IMR-90 (cell line): ENCODE measurements at regions not wholly inside any gene's neighbourhood (a gene's known extent, or its start where the extent isn't known, plus 50 kb on each side); places are given as distances from the start of the nearest gene placed in this dataset.

ENCODE experiments used
- ATAC-seq: fragments of 200-7000 bp; cut with Tn5 transposase; 2 replicates; pipeline ENCODE4 v1.9.1; 2020; ENCODE audit warnings: low read depth, mild to moderate bottlenecking, moderate library complexity
- BruUV-seq: library from RNA; stranded (reverse); fragments of 400-500 nt; replicated peaks from 2 replicates; lab custom pipeline; 2021; lab: Mats Ljungman, UMichigan
- CTCF ChIA-PET: fragments of 300-600 bp; formaldehyde crosslinking; extraction: SDS; loops from one replicate; lab custom pipeline; 2021; ENCODE audit warnings: antibody characterized with exemption; lab: Yijun Ruan, JAX
- POLR2A ChIA-PET: fragments of 300-600 bp; sonication (Branson Sonifier 250); formaldehyde crosslinking; loops from one replicate; lab custom pipeline; 2022; ENCODE audit warnings: antibody characterized with exemption; ENCODE audit not compliant: unreplicated experiment; lab: Charles Lee
- DNase-seq: peaks from one replicate; pipeline ENCODE4 v3.0.0; 2013
- H2AFZ ChIP-seq: replicated peaks from 2 replicates; pipeline ENCODE3; 2013; ENCODE audit warnings: low read length, mild to moderate bottlenecking; ENCODE audit not compliant: poor library complexity
- H2AK5ac ChIP-seq: 2 replicates; pipeline ENCODE4 v1.6.1; 2013; ENCODE audit warnings: low read depth, low read length, inconsistent platforms
- H2AK9ac ChIP-seq: replicated peaks from 2 replicates; pipeline ENCODE3; 2013; ENCODE audit warnings: mild to moderate bottlenecking, low read depth, low read length, moderate library complexity; ENCODE audit not compliant: poor library complexity
- H2BK120ac ChIP-seq: 2 replicates; pipeline ENCODE4 v1.6.1; 2013; ENCODE audit warnings: low read depth, low read length, inconsistent platforms
- H2BK15ac ChIP-seq: 3 replicates; pipeline ENCODE4 v1.6.1; 2013; ENCODE audit warnings: low read depth, low read length, inconsistent platforms
- H2BK20ac ChIP-seq: 2 replicates; pipeline ENCODE4 v1.6.1; 2013; ENCODE audit warnings: low read depth, mild to moderate bottlenecking, inconsistent platforms, low read length, moderate library complexity
- H2BK5ac ChIP-seq: 2 replicates; pipeline ENCODE4 v1.6.1; 2013; ENCODE audit warnings: mild to moderate bottlenecking, low read depth, low read length, inconsistent platforms; ENCODE audit not compliant: poor library complexity, severe bottlenecking
- H3K14ac ChIP-seq: replicated peaks from 2 replicates; pipeline ENCODE4 v1.6.1; 2013; ENCODE audit warnings: low read depth, low read length, inconsistent platforms
- H3K18ac ChIP-seq: 2 replicates; pipeline ENCODE4 v1.6.1; 2013; ENCODE audit warnings: low read depth, low read length, control low read depth
- H3K23ac ChIP-seq: 2 replicates; pipeline ENCODE4 v1.6.1; 2013; ENCODE audit warnings: low read depth, low read length, inconsistent platforms
- H3K27ac ChIP-seq: 2 replicates; pipeline ENCODE4 v1.5.1; 2013; ENCODE audit warnings: mild to moderate bottlenecking, control low read depth, low read length; ENCODE audit not compliant: insufficient read depth
- H3K27me3 ChIP-seq: 2 replicates; pipeline ENCODE4 v1.6.1; 2013; ENCODE audit warnings: low read length; ENCODE audit not compliant: control insufficient read depth, insufficient read depth
- H3K36me3 ChIP-seq: 2 replicates; pipeline ENCODE4 v1.6.1; 2013; ENCODE audit warnings: low read length, mixed read lengths; ENCODE audit not compliant: control insufficient read depth, insufficient read depth
- H3K4ac ChIP-seq: 2 replicates; pipeline ENCODE4 v1.6.1; 2013; ENCODE audit warnings: low read depth, low read length, inconsistent platforms
- H3K4me1 ChIP-seq: 2 replicates; pipeline ENCODE4 v1.6.1; 2013; ENCODE audit warnings: low read length, mixed read lengths; ENCODE audit not compliant: control insufficient read depth, insufficient read depth
- H3K4me2 ChIP-seq: 2 replicates; pipeline ENCODE4 v1.6.1; 2013; ENCODE audit warnings: low read depth, mild to moderate bottlenecking, control low read depth, low read length, moderate library complexity
- H3K4me3 ChIP-seq: 2 replicates; pipeline ENCODE4 v1.5.1; 2013; ENCODE audit warnings: low read depth, mild to moderate bottlenecking, control low read depth, low read length, moderate library complexity; ENCODE audit not compliant: insufficient read depth
- H3K56ac ChIP-seq: 2 replicates; pipeline ENCODE4 v1.6.1; 2013; ENCODE audit warnings: low read length, inconsistent platforms; ENCODE audit not compliant: insufficient read depth; ENCODE audit errors: extremely low read depth
- H3K79me1 ChIP-seq, 2 experiments: 2 replicates each; pipeline ENCODE4 v1.6.1; 2013; ENCODE audit warnings: low read length in 2 of 2, inconsistent platforms in 1 of 2, low read depth in 1 of 2
- H3K9ac ChIP-seq: 2 replicates; pipeline ENCODE4 v1.6.1; 2013; ENCODE audit warnings: low read depth, low read length, control low read depth
- H3K9me1 ChIP-seq: 2 replicates; pipeline ENCODE4 v1.6.1; 2013; ENCODE audit warnings: low read length, inconsistent platforms; ENCODE audit not compliant: insufficient read depth
- H3K9me3 ChIP-seq: 2 replicates; pipeline ENCODE4 v1.6.1; 2013; ENCODE audit warnings: low read length; ENCODE audit not compliant: control insufficient read depth, insufficient read depth
- H4K20me1 ChIP-seq: 2 replicates; pipeline ENCODE4 v1.6.1; 2013; ENCODE audit warnings: low read length, inconsistent platforms; ENCODE audit not compliant: insufficient read depth
- H4K5ac ChIP-seq: 2 replicates; pipeline ENCODE4 v1.6.1; 2013; ENCODE audit warnings: mild to moderate bottlenecking, low read depth, low read length, control low read depth
- H4K8ac ChIP-seq, 2 experiments: 2 replicates each; pipeline ENCODE4 v1.6.1; 2013; ENCODE audit warnings: low read depth in 2 of 2, low read length in 2 of 2, control low read depth in 1 of 2, inconsistent platforms in 1 of 2
- H4K91ac ChIP-seq: 2 replicates; pipeline ENCODE4 v1.6.1; 2013; ENCODE audit warnings: low read depth, low read length, inconsistent platforms; ENCODE audit not compliant: insufficient read depth
- BHLHE40 ChIP-seq: fragments of 150-350 bp; IDR thresholded peaks from 2 replicates; pipeline ENCODE4 v1.6.1; 2016; ENCODE audit warnings: mild to moderate bottlenecking, low read depth, low read length
- WGBS, 2 experiments: methylation state at CpG; one replicate each; pipeline versions ENCODE4 v1.1.5 to v1.1.7; 2013; ENCODE audit warnings: missing lambda C conversion rate in 2 of 2; ENCODE audit not compliant: insufficient read length in 1 of 2; ENCODE audit errors: extremely low coverage in 2 of 2; 5-methylcytosine and 5-hydroxymethylcytosine counted together
- dilution Hi-C: fragments of 300-500 bp; cut with HindIII; formaldehyde crosslinking; loops from one replicate; pipeline ENCODE4 v1.14.3; 2018; ENCODE audit warnings: low sequenced_read_pairs; ENCODE audit not compliant: unreplicated experiment
- in situ Hi-C: fragments of 300-500 bp; cut with MboI; formaldehyde crosslinking; loops from 3 replicates; pipeline ENCODE4 v1.14.3; 2019; ENCODE audit warnings: low sequenced_read_pairs, inconsistent platforms, mixed read lengths
- intact Hi-C: fragments of 100-400 bp; cut with micrococcal nuclease; formaldehyde crosslinking; loops from 2 replicates; pipeline ENCODE4 v1.10.0; 2022

- TF ChIP-seq BHLHE40, result no peak
- H3K14ac ChIP-seq, result no peak overlapping the region
- no peak overlapping the region for H4K91ac ChIP-seq
- ChIA-PET POLR2A (no interaction called here), CTCF (no interaction called here)
- BruUV-seq, result no TSS peak
- no peaks in the 10 kb centered on the region for H3K79me1 ChIP-seq
- H3K27me3 ChIP-seq, result no peaks in the 10 kb centered on the region
- no peaks in the 10 kb centered on the region for H3K4me1 ChIP-seq
- no peak overlapping the region for H3K9ac ChIP-seq
- no peaks in the 10 kb centered on the region for H4K20me1 ChIP-seq
- ATAC-seq (no peak), DNase-seq (no peak)
- H3K4me3 ChIP-seq, result no peak overlapping the region
- no peak overlapping the region for H2BK15ac ChIP-seq
- H3K9me3 ChIP-seq, result peaks cover 6% of the 10 kb centered on the region; the same call in 1 of the 2 replicates
- H2AK9ac ChIP-seq, result no peak overlapping the region
- H3K23ac ChIP-seq, result no peak overlapping the region
- no peak overlapping the region for H3K56ac ChIP-seq
- no peak overlapping the region for H3K18ac ChIP-seq
- dilution Hi-C loops (no loop called here), in situ Hi-C loops (no loop called here), intact Hi-C loops (no loop called here)
- H2BK5ac ChIP-seq, result no peak overlapping the region
- H2AFZ ChIP-seq, result no peak overlapping the region
- no peak overlapping the region for H2BK20ac ChIP-seq
- no peak overlapping the region for H4K5ac ChIP-seq
- H3K27ac ChIP-seq, result no peak overlapping the region
- H3K4ac ChIP-seq, result no peak overlapping the region
- no peak overlapping the region for H4K8ac ChIP-seq
- H2BK120ac ChIP-seq, result no peak overlapping the region
- WGBS, 2 experiments, result 67% methylated on average over 5 of the region's 7 CpGs; no CpG with 5 or more reads in 1 of the 2 experiments
- no peak overlapping the region for H3K4me2 ChIP-seq
- no peak overlapping the region for H2AK5ac ChIP-seq
- no peaks in the 10 kb centered on the region for H3K36me3 ChIP-seq
- H3K9me1 ChIP-seq, result no peaks in the 10 kb centered on the region
These were observed 360.8 kb downstream of the SOCS6 start for GRCh38 chr18:70649683-70650082.
